CD14-positive monocyte (primary cell): ENCODE measurements at regions not wholly inside any gene's neighbourhood (a gene's known extent, or its start where the extent isn't known, plus 50 kb on each side); places are given as distances from the start of the nearest gene placed in this dataset.

ENCODE experiments used
- DNase-seq, 3 donors: peaks; one replicate each; pipeline ENCODE4 v3.0.0-alpha.2; 2011 to 2022
- H2AFZ ChIP-seq: 2 replicates; pipeline ENCODE4 v1.6.0; 2012; ENCODE audit warnings: mild to moderate bottlenecking, low read depth, low read length, inconsistent platforms; ENCODE audit not compliant: insufficient read depth, poor library complexity, severe bottlenecking
- H3K27ac ChIP-seq, 2 donors: 1 replicate in 1 of 2; 2 replicates in 1 of 2; pipeline ENCODE4 v1.5.1; 2012 to 2013; ENCODE audit warnings: low read length in 2 of 2, control low read depth in 1 of 2, inconsistent platforms in 1 of 2, low read depth in 1 of 2, mild to moderate bottlenecking in 1 of 2
- H3K27me3 ChIP-seq, 2 donors: one replicate each; pipeline versions ENCODE4 v1.6.0 to v1.6.1; 2011 to 2013; ENCODE audit warnings: low read length in 2 of 2; ENCODE audit not compliant: control insufficient read depth in 2 of 2, insufficient read depth in 2 of 2
- H3K36me3 ChIP-seq, 2 donors: replicated peaks in 1 of 2; 1 replicate in 1 of 2; 2 replicates in 1 of 2; pipeline versions ENCODE4 v1.5.1 to v1.6.1; 2012 to 2013; ENCODE audit warnings: low read length in 2 of 2, control low read depth in 1 of 2, inconsistent platforms in 1 of 2, mild to moderate bottlenecking in 1 of 2; ENCODE audit not compliant: insufficient read depth in 2 of 2, control insufficient read depth in 1 of 2
- H3K4me1 ChIP-seq, 2 donors: 1 replicate in 1 of 2; 2 replicates in 1 of 2; pipeline versions ENCODE4 v1.5.1 to v1.6.1; 2012 to 2013; ENCODE audit warnings: low read length in 2 of 2, control low read depth in 1 of 2, inconsistent platforms in 1 of 2, mild to moderate bottlenecking in 1 of 2, moderate library complexity in 1 of 2; ENCODE audit not compliant: insufficient read depth in 2 of 2, control insufficient read depth in 1 of 2
- H3K4me2 ChIP-seq: replicated peaks from 2 replicates; pipeline ENCODE3; 2012; ENCODE audit warnings: low read length, moderate library complexity, mild to moderate bottlenecking; ENCODE audit not compliant: poor library complexity, severe bottlenecking; ENCODE audit errors: extremely low read depth
- H3K4me3 ChIP-seq, 3 experiments: fragments of 200-600 bp in 1 of 3; sonication (generic) in 1 of 3; replicated peaks in 1 of 3; 1 replicate in 2 of 3; 2 replicates in 1 of 3; pipeline ENCODE4 v1.5.1; 2011 to 2013; ENCODE audit warnings: low read length in 3 of 3, mild to moderate bottlenecking in 3 of 3, control low read depth in 2 of 3, low read depth in 2 of 3, inconsistent platforms in 1 of 3, moderate library complexity in 1 of 3
- H3K79me2 ChIP-seq: 2 replicates; pipeline ENCODE4 v1.6.0; 2012; ENCODE audit warnings: mild to moderate bottlenecking, control low read depth, inconsistent platforms, low read length, moderate library complexity; ENCODE audit not compliant: insufficient read depth
- H3K9ac ChIP-seq: 2 replicates; pipeline ENCODE4 v1.6.0; 2017; ENCODE audit warnings: low read length, mild to moderate bottlenecking; ENCODE audit not compliant: insufficient read depth, poor library complexity, severe bottlenecking
- H3K9me3 ChIP-seq, 2 donors: replicated peaks in 1 of 2; 1 replicate in 1 of 2; 2 replicates in 1 of 2; pipeline versions ENCODE4 v1.5.1 to v1.6.1; 2012 to 2013; ENCODE audit warnings: low read length in 2 of 2, control low read depth in 1 of 2; ENCODE audit not compliant: control insufficient read depth in 1 of 2, insufficient read depth in 1 of 2
- H4K20me1 ChIP-seq: 2 replicates; pipeline ENCODE4 v1.6.0; 2012; ENCODE audit warnings: mild to moderate bottlenecking, low read length, control low read depth, moderate library complexity; ENCODE audit not compliant: insufficient read depth
- H3K27ac Mint-ChIP-seq, 7 donors: one replicate each; pipeline ENCODE4 v1.8.0; 2020; ENCODE audit warnings: mild to moderate bottlenecking in 7 of 7, mixed read lengths in 7 of 7, moderate library complexity in 6 of 7, inconsistent platforms in 2 of 7
- H3K27me3 Mint-ChIP-seq, 3 donors: one replicate each; pipeline ENCODE4 v1.8.0; 2021 to 2022; ENCODE audit warnings: low read depth in 3 of 3, mild to moderate bottlenecking in 3 of 3, mixed read lengths in 3 of 3, moderate library complexity in 3 of 3, inconsistent platforms in 1 of 3
- H3K36me3 Mint-ChIP-seq, 2 donors: one replicate each; pipeline ENCODE4 v1.8.0; 2020; ENCODE audit warnings: mixed read lengths in 2 of 2, inconsistent platforms in 1 of 2, mild to moderate bottlenecking in 1 of 2
- H3K4me1 Mint-ChIP-seq: one replicate; pipeline ENCODE4 v1.8.0; 2020; ENCODE audit warnings: mild to moderate bottlenecking, mixed read lengths
- H3K4me3 Mint-ChIP-seq, 2 donors: one replicate each; pipeline ENCODE4 v1.8.0; 2020; ENCODE audit warnings: mild to moderate bottlenecking in 2 of 2, mixed read lengths in 2 of 2, moderate library complexity in 1 of 2
- H3K9me3 Mint-ChIP-seq, 7 donors: one replicate each; pipeline ENCODE4 v1.8.0; 2020 to 2022; ENCODE audit warnings: mixed read lengths in 7 of 7, mild to moderate bottlenecking in 6 of 7, moderate library complexity in 6 of 7, inconsistent platforms in 2 of 7
- CTCF ChIP-seq: fragments of 200-600 bp; IDR thresholded peaks from one replicate; pipeline ENCODE4 v1.8.0; 2022; ENCODE audit warnings: antibody characterized with exemption, mild to moderate bottlenecking
- WGBS: methylation state at CpG from one replicate; pipeline ENCODE4 v1.1.5; 2013; ENCODE audit warnings: missing lambda C conversion rate; ENCODE audit not compliant: insufficient coverage; 5-methylcytosine and 5-hydroxymethylcytosine counted together
- intact Hi-C, 2 donors: fragments of 100-400 bp; cut with micrococcal nuclease; formaldehyde crosslinking; loops; one replicate each; pipeline versions ENCODE4 v1.15.0 to v1.15.1; 2023

GRCh38 chr5:74420220-74420619 lies 220.3 kb downstream of the ENC1 start:
- peaks cover 39% of the 10 kb centered on the region for H3K4me1 Mint-ChIP-seq
- Histone ChIP-seq H3K27ac (no peak overlapping the region), H3K9ac (no peak overlapping the region), H3K9me3 (no peaks in the 10 kb centered on the region), H3K4me3 (no peak overlapping the region), H3K4me1 (peaks cover 24 to 33% of the 10 kb centered on the region in 2 donors), H2AFZ (no peak overlapping the region), H3K79me2 (no peaks in the 10 kb centered on the region), H3K4me2 (no peak overlapping the region), H3K36me3 (no peaks in the 10 kb centered on the region), H4K20me1 (no peaks in the 10 kb centered on the region), H3K27me3 (no peaks in the 10 kb centered on the region)
- no peak for TF ChIP-seq CTCF
- intact Hi-C loops, result no loop called here
- peaks cover 0 to 2% (median 0%) of the 10 kb centered on the region in 3 donors for H3K27me3 Mint-ChIP-seq
- no peak overlapping the region for H3K4me3 Mint-ChIP-seq
- peak overlapping the region in 1 of 7 donors; percentile 20 for H3K27ac Mint-ChIP-seq
- WGBS, result 100% methylated on average over 1 of the region's 3 CpGs
- DNase-seq, result no peak
- H3K9me3 Mint-ChIP-seq, result peaks cover 0 to 6% (median 3%) of the 10 kb centered on the region in 7 donors
- H3K36me3 Mint-ChIP-seq, result no peaks in the 10 kb centered on the region

- H4K20me1 ChIP-seq, result no peaks in the 10 kb centered on the region
- no peaks in the 10 kb centered on the region for H3K27me3 ChIP-seq
- peaks cover 22 to 27% of the 10 kb centered on the region in 2 donors for H3K4me1 ChIP-seq
- no CpG with 5 or more reads among the region's 4 CpGs for WGBS
- H3K9ac ChIP-seq, result no peak overlapping the region
- Mint-ChIP-seq H3K36me3 (no peaks in the 10 kb centered on the region), H3K4me3 (no peak overlapping the region), H3K27ac (no peak overlapping the region), H3K27me3 (peaks cover 0 to 2% (median 1%) of the 10 kb centered on the region in 3 donors), H3K9me3 (peaks cover 0 to 6% (median 3%) of the 10 kb centered on the region in 7 donors), H3K4me1 (peaks cover 36% of the 10 kb centered on the region)
- H3K4me3 ChIP-seq, result no peak overlapping the region
- TF ChIP-seq CTCF, result no peak
- H3K4me2 ChIP-seq, result no peak overlapping the region
- intact Hi-C loops, result no loop called here
- no peaks in the 10 kb centered on the region for H3K79me2 ChIP-seq
- H3K9me3 ChIP-seq, result no peaks in the 10 kb centered on the region
- no peaks in the 10 kb centered on the region for H3K36me3 ChIP-seq
- H2AFZ ChIP-seq, result no peak overlapping the region
- no peak for DNase-seq
- H3K27ac ChIP-seq, result no peak overlapping the region
These were observed 221.1 kb downstream of the ENC1 start for GRCh38 chr5:74419468-74419867.
